ENCODE measurements at regions not wholly inside any gene's neighbourhood (a gene's known extent, or its start where the extent isn't known, plus 50 kb on each side); places are given as distances from the start of the nearest gene placed in this dataset.

- peak; percentile 6 to 54 (median 18) for DNase-seq (ENCODE audit: low read depth in 6 of 9, low spot score in 9 of 9)
- no peaks in the 10 kb centered on the region for H3K36me3 ChIP-seq (ENCODE audit: control insufficient read depth in 2 of 2, insufficient read depth in 2 of 2, low read length in 1 of 2)
- no peak overlapping the region for H3K4me3 ChIP-seq (ENCODE audit: low read length in 2 of 2)
- no peak overlapping the region for H3K27ac ChIP-seq (ENCODE audit: low read depth in 1 of 2, low read length in 1 of 2)
- H3K27me3 ChIP-seq (ENCODE audit: control insufficient read depth in 2 of 2, insufficient read depth in 1 of 2, low read length in 1 of 2), result peaks cover 0 to 4% of the 10 kb centered on the region in 2 donors
- WGBS, result 37% methylated on average over 10 of the region's 10 CpGs
- H3K9me3 ChIP-seq (ENCODE audit: control insufficient read depth in 2 of 2, insufficient read depth in 1 of 2, low read length in 1 of 2), result no peaks in the 10 kb centered on the region
- peaks cover 0 to 3% of the 10 kb centered on the region in 2 donors for H3K4me1 ChIP-seq (ENCODE audit: control insufficient read depth in 2 of 2, insufficient read depth in 2 of 2, low read length in 2 of 2)
Measured at GRCh38 chr13:106619688-106620555, 52.0 kb upstream of the ARGLU1 start.
